ENCODE measurements at regions not wholly inside any gene's neighbourhood (a gene's known extent, or its start where the extent isn't known, plus 50 kb on each side); places are given as distances from the start of the nearest gene placed in this dataset.

- no peak for DNase-seq
These were observed 472.4 kb upstream of the MGMT start for GRCh38 chr10:128994598-128995143.

- no peak for DNase-seq
These were observed 471.4 kb upstream of the MGMT start for GRCh38 chr10:128995676-128996075.

GRCh38 chr10:128996092-128996491 is 470.9 kb upstream of the MGMT start:
- no peak for DNase-seq

- no peak for DNase-seq
These were observed 468.8 kb upstream of the MGMT start for GRCh38 chr10:128998101-128998805.

- no peak for DNase-seq
These were observed 462.6 kb upstream of the MGMT start for GRCh38 chr10:129004398-129004797.

- DNase-seq = no peak
These were observed 462.0 kb upstream of the MGMT start for GRCh38 chr10:129005080-129005479.

GRCh38 chr10:129005804-129006203 is 461.2 kb upstream of the MGMT start:
- no peak for DNase-seq

- no peak for DNase-seq
These were observed 448.5 kb upstream of the MGMT start for GRCh38 chr10:129018511-129018910.

GRCh38 chr10:129020651-129021330 is 446.2 kb upstream of the MGMT start:
- DNase-seq = no peak

GRCh38 chr10:129021594-129022304 is 445.3 kb upstream of the MGMT start:
- no peak for DNase-seq

GRCh38 chr10:129023082-129023481 is 444.0 kb upstream of the MGMT start:
- DNase-seq = no peak

- DNase-seq = no peak
These were observed 443.0 kb upstream of the MGMT start for GRCh38 chr10:129024046-129024445.

GRCh38 chr10:129025787-129026186 is 441.3 kb upstream of the MGMT start:
- no peak for DNase-seq

GRCh38 chr10:129027906-129028305 is 439.1 kb upstream of the MGMT start:
- no peak for DNase-seq

- no peak for DNase-seq
These were observed 438.6 kb upstream of the MGMT start for GRCh38 chr10:129028451-129028850.

- no peak for DNase-seq
These were observed 438.0 kb upstream of the MGMT start for GRCh38 chr10:129029051-129029450.

GRCh38 chr10:129029851-129030602 is 437.0 kb upstream of the MGMT start:
- no peak for DNase-seq

- DNase-seq = peak; percentile 16
These were observed 436.5 kb upstream of the MGMT start for GRCh38 chr10:129030603-129030895.

GRCh38 chr10:129030996-129031843 is 435.8 kb upstream of the MGMT start:
- DNase-seq = peak; percentile 28

- DNase-seq = no peak
These were observed 435.2 kb upstream of the MGMT start for GRCh38 chr10:129031844-129032150.

GRCh38 chr10:129032372-129033313 is 434.4 kb upstream of the MGMT start:
- DNase-seq = no peak

Measured in NCI-H526 treated with DMSO at 0.1 percent for 48 hours (cell line).